Omental fat pad (tissue), 3 donors: ENCODE measurements at regions not wholly inside any gene's neighbourhood (a gene's known extent, or its start where the extent isn't known, plus 50 kb on each side); places are given as distances from the start of the nearest gene placed in this dataset.
"Not testable (repeated sequence)": the region's sequence is repeated elsewhere in the genome, so short reads cannot be mapped to it uniquely, and the experiment has no call there.

Experiments
- ATAC-seq: fragments of 150-250 bp; one replicate; pipeline ENCODE4 v1.9.1; 2016; ENCODE audit warnings: mild to moderate bottlenecking, moderate library complexity; ENCODE audit not compliant: low FRiP score
- DNase-seq: peaks from one replicate; pipeline ENCODE4 v3.0.0-alpha.2; 2019; ENCODE audit warnings: low spot score
- TF ChIP-seq, protein P1 (sequence below), 3 donors: fragments of 450-650 bp; IDR thresholded peaks; one replicate each; pipeline ENCODE4 v1.5.1; 2016 to 2017; ENCODE audit warnings: antibody characterized with exemption in 3 of 3, mild to moderate bottlenecking in 3 of 3, moderate library complexity in 2 of 3

DNA sequence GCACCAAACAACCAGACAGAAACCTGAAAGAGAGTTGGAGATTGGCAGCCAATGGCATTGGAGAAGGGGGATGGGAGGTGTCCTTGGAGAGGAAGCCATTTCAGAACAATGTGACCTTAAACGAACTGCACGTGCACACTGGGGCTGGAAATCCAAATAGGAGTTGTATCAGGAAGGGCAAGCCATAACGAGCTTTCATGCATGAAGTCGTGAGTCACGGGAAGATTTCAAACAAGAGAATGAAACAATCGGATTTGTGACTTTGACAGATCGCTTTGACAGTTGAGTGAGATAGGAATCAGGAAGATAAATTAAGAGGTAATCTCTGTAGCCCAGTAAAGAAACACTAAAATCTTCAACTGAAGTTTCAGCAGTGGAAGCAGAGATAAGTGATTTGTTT lies 445.8 kb upstream of the ZP4 start:
- DNase-seq: no peak
- TF ChIP-seq, protein P1, sequence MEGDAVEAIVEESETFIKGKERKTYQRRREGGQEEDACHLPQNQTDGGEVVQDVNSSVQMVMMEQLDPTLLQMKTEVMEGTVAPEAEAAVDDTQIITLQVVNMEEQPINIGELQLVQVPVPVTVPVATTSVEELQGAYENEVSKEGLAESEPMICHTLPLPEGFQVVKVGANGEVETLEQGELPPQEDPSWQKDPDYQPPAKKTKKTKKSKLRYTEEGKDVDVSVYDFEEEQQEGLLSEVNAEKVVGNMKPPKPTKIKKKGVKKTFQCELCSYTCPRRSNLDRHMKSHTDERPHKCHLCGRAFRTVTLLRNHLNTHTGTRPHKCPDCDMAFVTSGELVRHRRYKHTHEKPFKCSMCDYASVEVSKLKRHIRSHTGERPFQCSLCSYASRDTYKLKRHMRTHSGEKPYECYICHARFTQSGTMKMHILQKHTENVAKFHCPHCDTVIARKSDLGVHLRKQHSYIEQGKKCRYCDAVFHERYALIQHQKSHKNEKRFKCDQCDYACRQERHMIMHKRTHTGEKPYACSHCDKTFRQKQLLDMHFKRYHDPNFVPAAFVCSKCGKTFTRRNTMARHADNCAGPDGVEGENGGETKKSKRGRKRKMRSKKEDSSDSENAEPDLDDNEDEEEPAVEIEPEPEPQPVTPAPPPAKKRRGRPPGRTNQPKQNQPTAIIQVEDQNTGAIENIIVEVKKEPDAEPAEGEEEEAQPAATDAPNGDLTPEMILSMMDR (IDR thresholded peaks at IDR 0.05): no peak
- no peak for ATAC-seq

DNA sequence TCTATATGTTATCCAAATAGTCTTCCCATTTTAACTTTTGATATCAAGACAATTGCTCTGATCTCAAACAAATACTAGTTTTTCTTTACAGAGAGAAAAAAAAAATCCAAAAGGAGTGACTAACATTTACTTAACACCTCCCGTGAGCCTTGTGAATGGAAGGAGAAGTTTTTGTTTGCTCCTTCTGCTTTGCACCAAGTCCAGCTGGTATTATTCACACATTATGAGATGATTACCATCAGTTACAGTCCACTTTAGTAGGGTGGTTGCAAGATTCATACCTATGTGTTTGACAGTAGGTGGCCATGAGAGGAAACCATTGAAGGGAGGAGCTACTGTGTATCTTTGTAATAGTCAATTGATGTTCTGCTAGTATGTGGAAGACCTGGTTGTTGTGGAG lies 443.4 kb upstream of the ZP4 start:
- ATAC-seq (no peak), DNase-seq (no peak)
- TF ChIP-seq, protein P1 (IDR thresholded peaks at IDR 0.05): no peak

DNA sequence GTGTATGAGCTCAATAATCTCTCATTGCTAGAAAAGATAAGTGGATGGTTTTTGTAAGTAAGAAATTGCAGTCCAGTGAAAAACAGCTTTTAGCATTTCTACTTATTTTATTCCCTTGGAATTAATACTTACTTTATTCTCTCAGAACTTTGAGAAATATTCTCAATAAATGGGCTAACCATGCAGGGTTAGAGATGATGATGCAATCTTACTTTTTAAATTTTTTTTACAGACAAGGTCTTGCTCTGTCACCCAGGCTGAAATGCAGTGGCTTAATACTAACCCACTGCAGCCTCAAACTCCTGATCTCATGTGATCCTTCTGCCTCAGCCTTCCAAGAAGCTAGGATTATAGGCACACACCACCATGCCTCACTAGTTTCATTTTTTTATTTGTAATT lies 440.8 kb upstream of the ZP4 start:
- DNase-seq (no peak), ATAC-seq (no peak)
- TF ChIP-seq, protein P1 (IDR thresholded peaks at IDR 0.05): no peak

DNA sequence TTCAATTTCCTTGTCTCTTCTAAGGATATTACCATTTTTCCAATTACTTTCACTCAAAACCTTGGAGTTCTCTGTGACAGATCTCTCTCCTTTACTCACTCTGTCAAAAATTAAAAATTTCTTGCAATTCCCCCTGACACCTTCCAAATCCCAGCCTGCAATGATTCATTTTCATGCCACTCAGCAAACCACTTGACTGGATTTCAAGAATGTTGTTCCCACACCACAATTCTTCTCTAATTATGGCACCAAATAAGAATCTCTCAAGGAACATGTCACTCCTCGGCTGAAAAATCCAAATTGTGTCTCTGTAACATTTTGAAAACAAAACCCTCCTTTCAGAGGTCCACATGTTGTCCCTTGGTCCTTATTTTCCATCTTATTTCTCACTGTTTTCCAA lies 438.9 kb upstream of the ZP4 start:
- TF ChIP-seq, protein P1 (IDR thresholded peaks at IDR 0.05): no peak
- DNase-seq: no peak
- no peak for ATAC-seq

DNA sequence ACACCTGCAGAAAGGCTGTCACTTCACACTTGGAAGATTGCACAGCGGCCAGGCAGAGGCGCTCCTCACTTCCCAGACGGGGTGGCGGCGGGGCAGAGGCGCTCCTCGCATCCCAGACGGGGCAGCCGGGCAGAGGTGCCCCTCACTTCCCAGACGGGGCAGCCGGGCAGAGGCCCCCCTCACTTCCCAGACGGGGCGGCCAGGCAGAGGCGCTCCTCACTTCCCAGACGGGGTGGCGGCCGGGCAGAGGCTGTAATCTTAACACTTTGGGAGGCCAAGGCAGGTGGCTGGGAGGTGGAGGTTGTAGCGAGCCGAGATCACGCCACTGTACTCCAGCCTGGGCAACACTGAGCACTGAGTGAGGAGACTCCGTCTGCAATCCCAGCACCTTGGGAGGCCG lies 436.3 kb upstream of the ZP4 start:
- not testable (repeated sequence) for DNase-seq, ATAC-seq

DNA sequence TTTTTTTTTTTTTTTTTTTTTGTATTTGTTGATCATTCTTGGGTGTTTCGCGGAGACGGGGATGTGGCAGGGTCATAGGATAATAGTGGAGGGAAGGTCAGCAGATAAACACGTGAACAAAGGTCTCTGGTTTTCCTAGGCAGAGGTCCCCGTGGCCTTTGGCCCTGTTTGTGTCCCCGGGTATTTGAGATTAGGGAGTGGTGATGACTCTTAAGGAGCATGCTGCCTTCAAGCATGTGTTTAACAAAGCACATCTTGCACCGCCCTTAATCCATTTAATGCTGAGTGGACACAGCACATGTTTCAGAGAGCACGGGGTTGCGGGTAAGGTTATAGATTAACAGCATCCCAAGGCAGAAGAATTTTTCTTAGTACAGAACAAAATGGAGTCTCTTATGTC lies 435.8 kb upstream of the ZP4 start:
- ATAC-seq, DNase-seq: not testable (repeated sequence)

DNA sequence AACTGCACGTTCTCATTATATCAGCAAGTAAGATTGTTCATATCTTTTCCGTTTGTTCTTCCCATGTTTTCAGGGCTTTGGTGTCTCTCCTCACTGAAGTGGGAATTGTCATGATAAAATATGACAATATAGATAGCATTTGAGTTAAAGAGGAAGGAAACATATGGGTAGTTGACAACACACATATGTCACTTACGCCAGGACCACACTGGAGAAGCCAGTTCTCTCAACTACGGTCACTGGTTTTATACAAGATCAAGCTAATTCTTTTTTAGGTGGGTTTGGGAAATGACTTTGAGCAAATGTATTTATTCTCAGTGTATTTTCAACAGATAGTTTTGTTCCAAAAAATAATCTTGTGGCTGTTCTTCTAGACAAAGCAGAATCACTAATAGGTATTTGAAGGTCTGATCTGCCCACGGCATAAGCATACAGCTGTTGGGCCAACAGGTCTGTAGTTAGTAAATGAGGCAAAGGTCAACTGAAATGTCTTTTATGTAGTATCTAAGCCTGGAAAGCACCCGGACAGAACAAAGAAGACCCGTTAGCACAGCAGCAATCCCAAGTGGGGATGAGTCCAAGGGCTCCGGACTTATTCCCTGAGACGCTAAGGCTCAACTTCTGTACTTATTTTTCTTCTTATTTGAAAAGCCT lies 433.6 kb upstream of the ZP4 start:
- TF ChIP-seq, protein P1 (IDR thresholded peaks at IDR 0.05): no peak
- DNase-seq (no peak), ATAC-seq (no peak)

DNA sequence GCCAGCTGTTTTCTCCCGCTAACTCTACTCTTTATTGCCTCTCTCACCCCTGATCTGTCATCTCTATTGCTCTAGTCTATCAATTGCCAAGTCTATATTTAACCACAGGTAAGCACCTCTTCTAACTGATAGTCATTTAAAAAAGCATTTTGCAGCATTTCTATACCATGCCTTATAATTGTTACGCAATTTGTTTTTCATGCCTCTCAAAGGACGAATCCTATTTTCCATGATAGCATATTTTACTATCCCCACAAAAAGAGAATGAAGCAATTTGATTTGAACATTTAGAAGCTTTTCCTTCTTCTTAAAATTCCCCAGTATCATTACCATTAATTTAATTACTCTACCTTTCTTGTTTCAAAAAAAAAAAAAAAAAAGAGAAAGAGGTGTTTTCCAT lies 432.8 kb upstream of the ZP4 start:
- TF ChIP-seq, protein P1 (IDR thresholded peaks at IDR 0.05): no peak
- ATAC-seq: no peak

More for the DNA sequence above, 432.8 kb upstream of the ZP4 start:
- no peak for DNase-seq
